ENCODE measurements at regions not wholly inside any gene's neighbourhood (a gene's known extent, or its start where the extent isn't known, plus 50 kb on each side); places are given as distances from the start of the nearest gene placed in this dataset.

DNA sequence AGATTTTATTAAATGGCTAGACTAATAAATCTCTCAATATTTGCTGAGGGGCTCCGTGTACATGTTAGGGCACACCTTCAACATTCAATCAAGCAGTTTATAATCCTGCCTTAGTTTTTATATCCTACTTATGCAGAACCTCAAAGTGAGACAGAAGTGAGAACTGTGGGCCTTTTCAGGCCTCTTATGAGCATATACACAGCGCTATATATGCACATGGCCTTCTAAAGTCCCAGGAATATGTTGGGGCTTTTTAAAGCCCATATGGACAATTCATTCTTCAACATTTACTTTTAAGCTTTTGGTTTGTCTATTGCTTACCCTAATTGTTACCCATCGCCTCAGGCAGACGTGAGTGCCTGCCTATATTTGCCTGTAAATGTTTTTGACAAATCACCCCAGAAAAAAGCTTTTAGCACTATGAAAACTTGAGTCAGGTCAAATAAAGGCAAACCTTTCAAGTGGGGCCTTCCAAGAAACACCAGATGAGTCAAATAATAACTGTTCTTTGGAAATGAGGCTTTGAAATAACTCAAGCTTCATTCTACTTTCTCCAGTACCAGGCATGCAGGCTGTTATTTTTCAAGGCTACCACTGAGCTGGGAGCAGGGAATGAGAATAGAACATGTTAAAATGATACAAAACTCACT lies 58.2 kb downstream of the ESM1 start:
- DNase-seq, result no peak

- no peak for DNase-seq
These were observed 60.9 kb downstream of the ESM1 start for GRCh38 chr5:54924487-54924886.

DNA sequence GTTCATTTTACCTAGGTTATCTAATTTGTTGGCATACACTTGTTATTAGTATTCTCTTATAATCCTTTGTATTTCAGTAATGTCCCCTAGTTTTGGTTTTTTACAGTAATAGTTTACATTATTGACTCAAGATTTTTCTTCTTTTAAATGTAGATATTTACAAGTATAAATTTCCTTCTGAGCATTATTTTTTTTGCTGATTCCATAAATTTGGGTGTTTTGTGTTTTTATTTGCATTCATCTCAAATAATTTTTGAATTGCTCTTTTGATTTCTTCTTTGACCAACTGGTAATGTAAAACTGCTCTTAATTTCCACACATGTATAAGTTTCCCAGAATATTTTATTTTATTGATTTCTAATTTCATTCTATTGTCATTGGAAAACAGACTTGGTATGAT lies 68.1 kb downstream of the ESM1 start:
- no peak for DNase-seq

DNA sequence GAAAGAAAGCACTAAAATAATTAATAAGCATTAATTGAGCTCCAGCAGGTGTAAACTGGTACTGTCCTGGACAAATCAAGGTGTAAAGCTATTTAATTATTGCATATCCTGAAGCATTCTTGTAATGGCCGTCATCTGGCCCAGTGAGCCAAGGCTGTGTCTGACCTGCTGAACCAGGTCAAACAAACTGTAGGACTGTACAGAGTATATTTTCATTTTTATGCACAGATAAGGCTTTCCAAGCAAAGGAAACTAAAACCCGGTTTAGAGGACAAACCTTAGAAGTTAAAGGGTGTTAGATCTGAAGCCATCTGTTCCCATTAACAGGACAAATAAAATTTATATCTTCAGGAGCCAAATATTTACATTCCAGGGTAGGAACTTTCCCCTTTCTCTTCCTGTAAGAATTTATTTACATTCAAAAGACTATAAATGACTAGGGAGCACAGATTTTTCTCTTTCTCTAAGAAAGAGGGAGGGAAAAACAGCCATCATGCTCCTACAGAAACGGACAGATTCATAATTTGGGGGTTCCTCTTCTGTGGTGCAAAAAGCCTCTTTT lies 69.8 kb downstream of the ESM1 start:
- DNase-seq, result no peak

GRCh38 chr5:54912021-54912420 lies 73.4 kb downstream of the ESM1 start:
- no peak for DNase-seq

DNA sequence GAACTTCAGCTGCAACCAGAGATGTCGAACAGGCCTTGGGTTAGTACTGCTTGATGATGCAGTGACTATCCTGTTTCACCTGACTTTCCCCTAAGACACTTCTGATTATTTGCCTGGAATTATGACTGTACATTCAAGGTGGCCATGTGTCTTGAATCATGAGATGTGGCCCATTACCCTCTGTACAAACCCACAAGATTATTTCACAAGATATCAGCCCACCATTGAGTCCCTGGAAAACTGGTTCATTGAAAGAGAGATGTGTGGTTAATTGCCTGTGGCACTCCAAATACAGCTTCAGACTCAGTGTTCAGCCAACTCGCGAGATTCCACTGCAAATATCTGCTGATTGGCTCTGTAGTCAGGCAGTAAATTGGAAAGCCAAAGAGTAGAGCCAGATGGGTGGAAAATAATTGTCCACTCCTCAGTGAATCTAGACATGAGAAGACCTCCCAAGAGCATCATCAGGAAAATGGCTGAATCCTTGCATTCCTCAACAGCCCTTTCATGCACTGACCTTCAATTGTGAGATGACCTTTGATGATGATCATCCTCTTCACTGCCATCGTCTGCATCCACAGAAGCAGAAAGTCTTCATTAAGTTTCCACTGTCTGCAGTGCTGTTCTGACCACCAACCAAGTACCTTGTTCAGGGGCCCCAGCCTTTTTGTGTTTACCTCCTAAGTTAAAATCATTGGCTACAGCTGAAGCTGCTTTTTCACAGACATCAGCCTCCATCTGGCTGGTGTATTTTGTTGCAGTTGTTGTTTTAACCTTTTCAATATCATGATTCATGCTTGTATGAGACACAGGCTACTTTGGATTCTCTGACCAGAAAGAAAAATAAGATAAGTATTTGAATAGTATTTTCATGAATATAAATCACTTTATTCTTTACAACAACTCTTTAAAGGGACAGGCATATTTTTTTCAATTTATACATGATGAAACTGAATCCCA lies 75.2 kb downstream of the ESM1 start:
- DNase-seq, result no peak

DNA sequence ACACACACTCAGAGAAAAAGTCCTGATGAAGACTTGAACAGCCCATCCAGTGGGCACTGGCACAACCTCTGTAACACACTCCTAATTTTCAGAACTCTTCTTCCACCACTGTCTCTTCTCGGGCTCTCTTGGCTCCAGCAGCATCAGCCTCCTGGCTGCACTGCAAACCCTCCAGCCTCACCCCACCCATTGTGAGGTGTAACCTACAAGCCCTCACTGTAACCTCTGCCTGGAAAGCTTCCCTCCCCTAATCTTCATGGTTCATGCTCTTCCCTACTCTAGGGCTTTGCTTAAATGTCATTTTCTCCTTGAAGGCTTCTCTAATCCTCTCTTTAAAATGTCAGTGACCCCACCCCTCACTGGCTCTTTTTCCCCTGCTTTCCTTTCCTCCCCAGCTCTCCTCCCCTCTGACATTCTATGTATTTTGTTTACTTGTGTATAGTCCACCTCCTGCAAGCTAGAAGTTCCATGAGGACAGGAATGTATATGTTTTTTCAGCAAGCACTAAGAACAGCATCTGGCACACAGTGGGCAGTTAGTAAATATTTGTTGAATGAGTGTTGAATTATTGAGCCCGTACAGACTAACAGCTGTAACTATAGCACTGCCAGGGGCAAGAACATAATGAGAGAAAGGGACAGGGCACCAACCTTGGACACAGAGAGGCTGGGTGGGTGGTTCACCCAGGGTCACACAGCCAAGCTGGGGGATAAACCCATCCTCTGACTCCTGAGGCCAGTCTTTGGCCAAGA lies 76.4 kb downstream of the ESM1 start:
- DNase-seq, result no peak

- DNase-seq, result no peak
These were observed 79.4 kb downstream of the ESM1 start for GRCh38 chr5:54905942-54906537.

GRCh38 chr5:54905246-54905795 lies 80.1 kb downstream of the ESM1 start:
- DNase-seq, result no peak

DNA sequence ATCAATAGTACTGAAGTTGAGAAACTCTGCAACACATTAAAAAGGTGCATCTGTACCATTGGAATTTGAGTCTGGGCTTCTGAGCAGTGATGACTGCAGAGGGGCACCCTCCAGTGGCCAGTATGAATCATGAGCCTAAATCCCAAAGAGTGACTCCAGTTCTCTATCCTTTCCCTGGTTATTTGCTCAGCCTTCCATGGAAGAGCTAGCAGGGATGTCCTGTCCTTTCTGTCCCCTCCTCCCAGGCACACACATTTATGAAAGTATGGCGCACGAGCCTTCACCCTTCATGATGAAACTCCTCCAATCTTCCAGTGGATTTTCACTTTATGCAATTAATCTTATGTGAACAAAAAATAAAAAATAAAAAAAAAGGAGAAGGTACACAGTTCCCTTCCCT lies 81.0 kb downstream of the ESM1 start:
- no peak for DNase-seq

DNA sequence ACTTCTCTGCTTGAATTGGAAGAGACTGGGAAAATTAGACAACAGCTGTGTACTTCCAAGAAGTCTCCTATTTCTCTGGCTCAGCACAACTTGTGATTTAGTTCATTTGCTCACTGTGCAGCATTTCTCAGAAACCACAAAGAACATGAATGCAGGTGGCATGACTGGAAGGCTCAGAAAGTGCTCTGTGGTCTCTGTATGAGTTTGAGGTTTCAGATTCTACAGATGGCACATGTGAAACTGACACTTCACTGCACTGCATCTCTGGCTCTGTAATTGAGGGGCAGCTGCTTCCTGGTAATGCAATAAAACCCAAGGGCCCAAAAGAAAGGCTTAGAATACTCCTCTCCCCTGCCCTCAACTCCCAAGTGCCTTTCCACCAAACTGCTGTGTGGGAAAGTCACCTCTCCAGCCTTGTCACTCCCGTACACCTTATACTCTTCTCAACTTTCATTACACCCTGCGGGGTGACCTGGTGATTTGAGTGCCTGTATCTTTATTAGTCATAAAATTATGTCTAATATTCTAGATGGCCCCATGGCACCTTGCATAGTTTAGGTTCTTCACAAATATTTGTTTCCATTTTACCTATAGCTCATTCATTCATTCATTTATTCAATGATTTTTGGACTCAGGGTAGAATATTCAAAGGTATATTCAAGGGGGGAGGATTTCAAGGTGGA lies 82.5 kb downstream of the ESM1 start:
- DNase-seq, result no peak

DNA sequence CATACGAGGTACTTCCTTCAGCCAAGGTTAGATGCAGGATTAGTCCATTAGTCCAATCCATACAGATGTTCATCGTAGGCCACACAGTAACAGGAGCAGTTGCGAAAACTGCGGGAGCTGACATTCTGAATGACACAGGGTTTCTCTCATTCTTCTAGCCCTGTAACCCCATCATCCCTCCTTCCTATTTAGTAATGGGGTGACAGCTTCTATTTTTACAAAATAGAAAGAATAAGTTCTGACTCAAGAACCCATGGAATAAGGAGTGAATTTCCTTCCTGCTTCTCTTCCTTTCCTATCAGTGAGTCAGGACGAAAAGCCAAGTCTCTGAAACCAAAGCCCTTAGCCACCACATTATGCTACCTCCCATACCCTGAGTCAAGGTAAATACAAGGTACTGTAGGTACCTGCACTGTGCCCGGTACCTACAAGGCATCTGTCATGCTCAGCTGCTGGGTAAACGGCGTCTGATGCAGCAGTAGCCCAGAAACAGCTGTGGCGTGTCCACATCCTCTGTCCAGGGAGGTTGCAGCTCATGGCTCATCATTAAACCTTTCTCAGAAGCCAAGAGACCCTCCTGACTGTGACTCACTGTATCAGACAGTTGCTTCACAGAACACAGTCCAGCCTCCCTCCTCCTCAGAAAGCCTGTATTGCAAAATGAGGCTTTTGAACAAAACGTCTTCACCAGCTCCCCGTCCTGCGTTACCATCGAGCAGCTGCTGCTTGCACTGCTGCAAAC lies 84.2 kb downstream of the ESM1 start:
- DNase-seq, result no peak

GRCh38 chr5:54897001-54897400 lies 88.4 kb downstream of the ESM1 start:
- no peak for DNase-seq

DNA sequence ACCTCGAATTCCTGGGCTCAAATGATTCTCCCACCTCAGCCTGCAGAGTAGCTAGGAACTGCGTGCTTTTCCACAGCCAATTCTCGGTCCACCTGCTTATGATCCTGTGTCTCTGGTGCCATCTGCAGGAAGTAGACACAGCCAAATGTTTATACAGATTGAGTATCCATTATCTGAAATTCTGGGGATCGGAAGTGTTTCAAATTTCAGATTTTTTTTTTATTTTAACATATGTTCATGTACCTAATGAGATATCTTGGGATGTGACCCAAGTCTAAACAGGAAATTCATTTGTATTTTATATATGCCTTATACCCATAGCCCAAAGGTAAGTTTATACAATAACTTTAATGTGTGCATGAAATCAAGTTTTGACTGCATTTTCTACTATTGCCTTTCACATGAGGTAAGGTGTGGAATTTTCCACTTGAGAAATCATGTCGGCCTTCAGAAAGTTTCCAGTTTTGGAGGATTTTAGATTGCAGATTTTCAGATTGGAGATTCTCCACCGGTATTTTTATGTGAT lies 89.5 kb downstream of the ESM1 start:
- DNase-seq, result no peak

DNA sequence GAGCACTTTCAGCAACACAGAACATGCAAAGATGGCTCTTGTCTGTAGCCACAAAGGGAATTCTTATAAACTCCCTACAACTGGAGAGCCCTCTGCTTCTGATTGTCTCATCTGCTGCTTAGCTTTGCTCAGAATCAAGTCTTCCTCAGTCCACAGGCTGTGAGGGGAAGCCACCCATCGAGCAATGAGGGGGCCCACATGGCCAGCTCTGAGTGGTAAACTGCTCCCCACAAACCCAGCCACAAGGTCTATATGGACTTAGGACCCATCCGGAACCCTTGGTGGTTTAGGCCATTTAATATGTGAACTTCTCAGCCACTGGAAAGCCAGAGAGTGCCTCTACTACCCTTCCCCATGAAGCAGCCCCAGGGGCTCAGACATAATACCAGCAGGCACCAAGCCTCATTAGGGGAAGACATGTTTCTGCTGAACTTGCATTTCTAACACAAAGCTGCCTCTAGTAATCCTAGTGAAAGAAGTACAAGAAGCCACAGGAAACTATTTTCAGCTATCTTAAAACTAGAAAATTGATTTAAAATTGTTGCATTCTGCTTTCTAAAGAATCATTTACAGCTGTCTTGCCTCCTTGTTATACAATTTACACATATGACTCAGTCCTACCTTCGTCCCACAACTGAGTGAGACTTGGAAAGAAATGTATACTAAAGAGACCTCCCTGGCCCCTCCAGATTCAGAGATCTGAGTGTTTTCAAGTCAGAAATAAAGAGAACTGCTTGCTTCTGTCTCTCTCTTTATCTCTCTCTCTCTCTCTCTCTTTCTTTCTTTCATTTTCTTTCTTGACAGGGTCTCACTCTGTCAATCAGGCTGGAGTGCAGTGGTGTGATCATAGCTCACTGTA lies 90.2 kb downstream of the ESM1 start:
- DNase-seq, result no peak

- no peak for DNase-seq
These were observed 95.6 kb downstream of the ESM1 start for GRCh38 chr5:54889826-54890225.

DNA sequence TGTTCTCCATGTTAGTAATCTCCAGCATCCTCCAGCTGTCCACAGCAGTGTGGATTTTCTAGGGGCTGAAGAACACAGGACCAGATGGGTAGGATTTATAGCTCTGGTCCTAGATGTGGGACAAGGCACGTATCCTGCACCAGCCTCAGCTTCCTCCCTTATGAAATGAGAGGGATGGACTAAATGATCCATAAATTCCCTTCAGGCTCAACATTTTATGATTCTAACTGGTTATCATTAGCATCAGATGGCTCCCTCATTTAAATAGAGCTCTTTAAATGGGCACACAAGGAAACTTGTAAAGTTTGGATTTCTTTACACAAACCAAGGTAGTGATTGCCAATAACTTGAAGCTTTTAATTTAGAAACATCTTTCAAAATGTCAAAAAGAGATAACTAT lies 97.7 kb downstream of the ESM1 start:
- DNase-seq, result no peak

- no peak for DNase-seq
These were observed 98.5 kb downstream of the ESM1 start for GRCh38 chr5:54886866-54887265.

DNA sequence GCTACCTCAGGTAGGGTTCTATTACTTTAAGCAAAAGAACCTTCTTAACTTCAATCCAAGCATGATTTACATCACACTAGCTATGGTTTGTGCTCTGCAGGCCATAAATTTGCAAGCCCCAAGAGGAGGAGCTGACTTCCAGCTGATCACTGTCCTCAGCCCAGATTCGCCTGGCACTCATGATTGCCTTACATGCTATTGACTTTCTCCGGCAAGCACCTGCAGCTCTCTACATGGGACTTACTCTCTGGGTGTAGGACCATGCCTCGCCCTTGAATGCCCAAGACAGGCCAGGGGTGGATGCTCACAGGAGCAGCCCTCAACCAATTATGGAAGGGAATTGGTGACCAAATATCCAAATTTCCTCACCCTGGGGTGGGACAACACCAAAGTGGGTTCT lies 99.8 kb downstream of the ESM1 start:
- no peak for DNase-seq

DNA sequence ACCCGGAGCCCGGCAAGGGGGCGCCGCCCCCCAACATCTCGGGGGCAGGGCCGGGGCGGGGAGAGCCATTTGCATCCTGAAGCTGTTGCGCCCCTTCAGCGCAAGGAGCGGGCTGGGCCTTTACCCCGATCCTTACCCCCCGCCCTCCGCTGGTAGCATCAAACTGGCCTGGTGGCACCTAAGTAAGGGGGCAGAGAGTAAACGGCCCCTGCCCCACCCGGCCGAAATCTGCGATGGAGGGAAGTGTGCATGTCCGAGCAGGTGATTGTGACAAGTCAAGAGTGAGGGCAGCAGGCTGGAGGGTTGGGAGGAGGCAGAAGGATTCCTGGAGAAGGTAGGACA lies 101.2 kb downstream of the ESM1 start:
- DNase-seq, result no peak
